ENCODE measurements at regions not wholly inside any gene's neighbourhood (a gene's known extent, or its start where the extent isn't known, plus 50 kb on each side); places are given as distances from the start of the nearest gene placed in this dataset.

DNA sequence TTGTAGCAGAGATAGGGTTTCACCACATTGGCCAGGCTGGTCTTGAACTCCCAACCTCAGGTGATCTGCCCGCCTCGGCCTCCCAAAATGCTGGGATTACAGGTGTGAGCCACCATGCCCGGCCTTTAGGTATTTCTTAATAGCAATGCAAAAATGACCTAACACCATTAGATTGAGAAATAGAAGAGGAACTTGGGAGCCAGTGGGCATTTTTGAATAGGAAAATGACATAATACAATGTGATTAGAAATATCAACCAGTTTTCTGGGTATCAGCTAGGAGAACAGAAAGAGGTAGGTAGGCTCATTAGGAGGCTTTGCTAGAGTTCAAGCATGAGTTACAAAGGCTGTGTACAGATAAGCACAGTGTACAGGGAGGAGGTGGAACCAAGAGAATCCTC lies 101.8 kb upstream of the TBC1D5 start:
- intact Hi-C loops (cut with DNase I), result no loop called here
- DNase-seq, result no peak
- Histone ChIP-seq H3K9me3 (no peaks in the 10 kb centered on the region), H3K27me3 (no peaks in the 10 kb centered on the region), H3K36me3 (no peaks in the 10 kb centered on the region), H3K4me3 (replicated peaks in 1 of 3) (no peak overlapping the region), H3K27ac (no peak overlapping the region), H3K4me1 (peaks cover 0 to 7% of the 10 kb centered on the region in 2 donors)
- WGBS, 2 donors, result 93 to 98% methylated on average over 3 of the region's 3 CpGs
- TF ChIP-seq POLR2A (IDR thresholded peaks at IDR 0.05), result no peak
- TF ChIP-seq, protein P1, sequence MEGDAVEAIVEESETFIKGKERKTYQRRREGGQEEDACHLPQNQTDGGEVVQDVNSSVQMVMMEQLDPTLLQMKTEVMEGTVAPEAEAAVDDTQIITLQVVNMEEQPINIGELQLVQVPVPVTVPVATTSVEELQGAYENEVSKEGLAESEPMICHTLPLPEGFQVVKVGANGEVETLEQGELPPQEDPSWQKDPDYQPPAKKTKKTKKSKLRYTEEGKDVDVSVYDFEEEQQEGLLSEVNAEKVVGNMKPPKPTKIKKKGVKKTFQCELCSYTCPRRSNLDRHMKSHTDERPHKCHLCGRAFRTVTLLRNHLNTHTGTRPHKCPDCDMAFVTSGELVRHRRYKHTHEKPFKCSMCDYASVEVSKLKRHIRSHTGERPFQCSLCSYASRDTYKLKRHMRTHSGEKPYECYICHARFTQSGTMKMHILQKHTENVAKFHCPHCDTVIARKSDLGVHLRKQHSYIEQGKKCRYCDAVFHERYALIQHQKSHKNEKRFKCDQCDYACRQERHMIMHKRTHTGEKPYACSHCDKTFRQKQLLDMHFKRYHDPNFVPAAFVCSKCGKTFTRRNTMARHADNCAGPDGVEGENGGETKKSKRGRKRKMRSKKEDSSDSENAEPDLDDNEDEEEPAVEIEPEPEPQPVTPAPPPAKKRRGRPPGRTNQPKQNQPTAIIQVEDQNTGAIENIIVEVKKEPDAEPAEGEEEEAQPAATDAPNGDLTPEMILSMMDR (IDR thresholded peaks at IDR 0.05), result no peak

DNA sequence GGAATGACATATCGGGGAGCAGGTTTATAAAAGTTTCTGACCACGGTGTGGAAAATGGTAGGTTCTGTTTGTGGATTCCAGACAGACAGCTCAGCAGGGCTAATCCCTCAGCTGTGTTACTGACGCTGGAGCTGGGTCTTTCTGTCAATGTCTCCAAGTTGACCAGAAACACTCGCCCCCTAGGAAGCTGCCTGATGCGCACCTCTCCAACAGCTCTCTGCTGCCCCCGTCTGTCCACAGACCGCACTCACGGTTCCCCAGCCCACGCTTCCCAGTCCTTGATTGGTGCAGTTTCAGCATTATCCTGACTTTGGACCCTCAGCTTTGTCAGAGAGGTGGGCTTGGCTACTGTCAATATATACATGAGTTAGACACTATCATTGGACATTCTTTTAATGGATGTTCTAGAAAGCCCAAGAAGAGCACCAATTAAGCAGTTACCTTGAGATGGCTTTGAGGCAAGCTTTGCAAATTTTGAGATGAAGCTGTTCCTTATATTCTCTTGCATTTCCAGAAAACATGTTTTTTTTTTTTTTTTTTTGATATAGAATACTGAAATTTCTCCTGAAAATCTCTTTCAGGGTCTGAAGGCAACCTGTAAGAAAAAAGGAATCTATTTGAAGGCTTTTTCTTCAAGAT lies 98.9 kb upstream of the TBC1D5 start:
- Histone ChIP-seq H3K4me3 (replicated peaks in 1 of 3) (no peak overlapping the region), H3K27ac (no peak overlapping the region), H3K9me3 (no peaks in the 10 kb centered on the region), H3K4me1 (peaks cover 0 to 7% of the 10 kb centered on the region in 2 donors), H3K36me3 (no peaks in the 10 kb centered on the region), H3K27me3 (no peaks in the 10 kb centered on the region)
- TF ChIP-seq, protein P1 (IDR thresholded peaks at IDR 0.05), result peak; percentile 75 to 91 (median 79)
- TF ChIP-seq POLR2A (IDR thresholded peaks at IDR 0.05), result peak in 1 of 2 donors; percentile 5
- WGBS, 2 donors, result 14 to 15% methylated on average over 8 to 9 of the region's 9 CpGs
- DNase-seq, result peak; percentile 59 to 71
- intact Hi-C loops (cut with DNase I), result no loop called here

DNA sequence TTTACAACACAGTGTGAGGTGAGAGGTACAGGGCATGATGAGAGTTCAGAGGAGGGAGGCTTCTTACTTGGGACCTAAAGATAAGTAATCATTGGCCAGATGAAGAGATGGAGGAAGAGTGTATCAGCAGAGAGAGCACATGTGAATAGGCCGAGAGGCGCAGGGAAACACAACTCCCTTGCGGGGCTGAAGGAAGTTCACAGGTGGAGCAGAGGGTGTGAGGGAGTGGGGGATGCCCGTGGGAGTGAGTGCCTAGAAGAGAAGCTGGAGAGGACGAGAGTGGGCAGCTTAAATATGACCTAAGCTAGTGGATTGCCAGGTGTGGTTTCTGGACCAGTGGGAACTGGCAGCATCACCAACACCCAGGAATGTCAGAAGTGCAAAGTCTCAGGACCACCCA lies 98.2 kb upstream of the TBC1D5 start:
- intact Hi-C loops (cut with DNase I), result no loop called here
- TF ChIP-seq POLR2A (IDR thresholded peaks at IDR 0.05), result no peak
- TF ChIP-seq, protein P1 (IDR thresholded peaks at IDR 0.05), result no peak
- 76 to 82% methylated on average over 5 of the region's 5 CpGs for WGBS, 2 donors
- Histone ChIP-seq H3K27me3 (no peaks in the 10 kb centered on the region), H3K27ac (no peak overlapping the region), H3K4me3 (replicated peaks in 1 of 3) (no peak overlapping the region), H3K9me3 (no peaks in the 10 kb centered on the region), H3K4me1 (peaks cover 0 to 7% of the 10 kb centered on the region in 2 donors), H3K36me3 (no peaks in the 10 kb centered on the region)
- DNase-seq, result no peak

DNA sequence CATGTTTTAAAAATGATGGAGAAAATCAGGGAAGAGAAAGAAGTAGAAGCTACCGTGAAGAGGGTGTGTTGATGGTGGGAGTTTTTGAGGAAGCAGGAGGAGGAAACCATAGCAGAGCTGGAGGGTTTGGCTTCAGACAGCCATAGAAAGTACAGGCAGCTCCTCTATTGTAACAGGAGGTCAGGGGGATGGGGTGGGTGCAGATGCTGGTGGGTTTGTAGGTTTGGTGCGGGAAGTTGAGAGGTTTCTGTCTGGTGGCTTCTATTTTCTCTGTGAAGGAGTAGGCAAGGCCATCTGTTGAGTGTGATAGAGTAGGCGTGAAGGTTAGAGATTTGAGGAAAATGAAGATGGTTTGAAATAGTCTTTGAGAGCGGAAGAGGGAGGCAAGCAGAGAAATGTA lies 97.7 kb upstream of the TBC1D5 start:
- DNase-seq, result no peak
- intact Hi-C loops (cut with DNase I), result no loop called here
- 93 to 95% methylated on average over 4 of the region's 4 CpGs for WGBS, 2 donors
- Histone ChIP-seq H3K4me3 (replicated peaks in 1 of 3) (no peak overlapping the region), H3K27me3 (no peaks in the 10 kb centered on the region), H3K4me1 (peaks cover 0 to 5% of the 10 kb centered on the region in 2 donors), H3K9me3 (no peaks in the 10 kb centered on the region), H3K27ac (no peak overlapping the region), H3K36me3 (no peaks in the 10 kb centered on the region)
- TF ChIP-seq POLR2A (IDR thresholded peaks at IDR 0.05), result no peak
- TF ChIP-seq, protein P1 (IDR thresholded peaks at IDR 0.05), result no peak

DNA sequence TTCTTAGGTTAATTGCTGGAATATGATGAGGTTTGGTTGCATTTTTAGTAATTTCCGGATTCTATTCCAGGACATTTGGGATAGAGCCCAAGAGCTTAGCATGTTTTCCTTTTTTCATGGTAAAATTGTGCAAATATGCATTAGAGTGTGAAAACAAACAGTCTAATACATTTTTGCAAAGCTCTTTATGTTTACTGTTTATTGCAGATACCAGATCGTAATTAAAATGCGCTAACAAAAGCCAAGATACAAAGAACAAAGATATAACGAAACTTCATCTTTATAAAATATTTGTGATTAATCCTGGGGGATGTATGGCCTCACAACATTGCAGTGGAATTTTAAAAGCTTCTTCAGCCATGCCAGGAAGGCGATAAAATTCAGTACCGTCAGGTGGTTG lies 94.5 kb upstream of the TBC1D5 start:
- Histone ChIP-seq H3K4me3 (replicated peaks in 1 of 3) (no peak overlapping the region), H3K27me3 (no peaks in the 10 kb centered on the region), H3K27ac (no peak overlapping the region), H3K4me1 (no peaks in the 10 kb centered on the region), H3K36me3 (no peaks in the 10 kb centered on the region), H3K9me3 (no peaks in the 10 kb centered on the region)
- TF ChIP-seq, protein P1 (IDR thresholded peaks at IDR 0.05), result no peak
- no peak for TF ChIP-seq POLR2A (IDR thresholded peaks at IDR 0.05)
- no peak for DNase-seq
- intact Hi-C loops (cut with DNase I), result loop anchor here (10.0 kb wide), 1 partner anchor 192 kb away; no protein-coding TSS in a partner anchor
- 78% methylated on average over 6 of the region's 6 CpGs for WGBS, 2 donors
